Hematopoietic multipotent progenitor cell treated with erythropoietin and hydrocortisone succinate and interleukin-3 and kit ligand, for 4 days (in vitro differentiated cells): ENCODE measurements at regions not wholly inside any gene's neighbourhood (a gene's known extent, or its start where the extent isn't known, plus 50 kb on each side); places are given as distances from the start of the nearest gene placed in this dataset.

Experiments used
- DNase-seq: peaks from one replicate; pipeline ENCODE4 v3.0.0-alpha.2; 2015

DNA sequence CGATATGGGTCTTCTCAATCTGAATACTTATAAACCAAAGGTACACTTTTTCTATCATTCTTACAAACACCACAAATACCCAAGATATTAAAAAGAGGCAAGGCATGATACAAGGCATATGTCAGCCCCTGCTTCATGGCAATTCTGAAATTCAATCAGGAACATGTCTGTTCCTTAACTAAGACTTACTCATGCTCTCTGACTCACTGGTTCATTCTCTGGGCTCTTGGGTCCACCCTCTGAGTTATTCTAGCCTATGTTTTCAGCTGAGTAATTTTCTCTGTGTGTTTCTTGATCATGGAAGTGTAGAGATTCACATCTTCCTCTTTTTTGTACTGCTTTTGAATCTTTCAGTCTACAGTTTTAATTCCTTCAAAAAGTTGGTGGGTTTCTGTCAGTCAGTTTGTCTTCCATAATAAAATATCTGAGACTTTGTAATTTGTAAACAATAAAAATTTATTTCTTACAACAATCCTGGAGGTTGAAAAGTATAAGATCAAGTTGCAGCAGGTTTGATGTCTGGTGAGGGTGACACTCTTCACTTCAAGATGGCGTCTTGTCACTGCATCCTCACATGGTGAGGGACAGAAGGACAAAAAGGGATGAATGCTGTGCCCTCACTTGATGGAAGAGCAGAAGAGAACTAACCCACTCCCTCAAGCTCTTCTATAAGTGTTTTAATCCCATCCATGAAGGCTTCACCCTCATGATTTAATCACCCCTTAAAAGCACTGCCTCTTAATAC, 211.7 kb downstream of the FAM76B start:
- no peak for DNase-seq

DNA sequence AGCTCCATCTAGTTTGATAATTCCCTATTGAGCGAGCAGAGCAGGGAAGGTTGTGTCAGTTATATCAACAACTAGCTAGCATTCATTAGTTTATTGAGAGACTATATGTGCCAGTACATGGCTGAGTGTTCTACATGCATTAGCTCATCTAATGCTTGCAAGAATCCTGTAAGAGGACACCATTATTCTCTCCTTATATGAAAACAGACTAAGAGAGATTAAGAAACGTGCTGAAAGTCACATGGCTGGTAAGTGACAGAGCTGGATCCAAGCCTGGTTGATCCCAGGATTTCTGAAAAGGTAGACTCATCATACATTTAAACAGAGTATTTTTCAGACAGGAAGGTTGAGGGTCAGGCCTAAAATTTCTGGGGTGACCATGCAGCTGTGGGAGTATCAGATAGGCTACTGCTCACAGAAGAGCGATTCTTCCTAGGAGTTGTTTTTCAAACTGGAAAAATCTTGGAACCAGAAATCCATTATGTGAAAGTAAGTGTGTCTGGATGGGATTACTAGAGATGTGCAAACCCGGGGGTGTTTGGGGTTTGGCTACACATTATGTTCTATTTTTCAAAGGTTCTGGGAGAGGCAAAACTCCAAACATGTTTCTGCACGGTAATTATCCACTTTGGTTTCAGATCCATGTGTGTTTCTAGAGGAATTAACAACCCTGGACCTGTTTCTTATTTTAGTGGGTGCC, 213.3 kb downstream of the FAM76B start:
- DNase-seq: no peak

DNA sequence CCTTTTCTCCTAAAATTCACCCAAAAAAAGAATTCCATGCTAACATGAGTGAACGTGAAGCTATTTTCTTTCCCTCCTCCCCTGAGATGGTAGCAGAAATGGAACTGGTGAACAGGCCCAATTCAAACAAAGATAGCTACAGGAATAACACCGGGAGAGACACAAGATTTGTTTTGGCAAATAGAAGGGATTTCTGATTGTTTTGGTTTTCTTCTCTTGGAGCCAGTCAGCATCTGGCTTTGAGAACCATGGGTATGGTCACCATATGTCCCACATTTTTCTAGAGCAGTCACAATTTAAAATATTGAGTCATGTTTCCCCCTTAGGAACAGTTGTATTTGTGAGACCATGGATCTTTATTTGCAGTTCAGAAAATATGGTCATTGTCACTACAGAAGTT, 214.1 kb downstream of the FAM76B start:
- no peak for DNase-seq

DNA sequence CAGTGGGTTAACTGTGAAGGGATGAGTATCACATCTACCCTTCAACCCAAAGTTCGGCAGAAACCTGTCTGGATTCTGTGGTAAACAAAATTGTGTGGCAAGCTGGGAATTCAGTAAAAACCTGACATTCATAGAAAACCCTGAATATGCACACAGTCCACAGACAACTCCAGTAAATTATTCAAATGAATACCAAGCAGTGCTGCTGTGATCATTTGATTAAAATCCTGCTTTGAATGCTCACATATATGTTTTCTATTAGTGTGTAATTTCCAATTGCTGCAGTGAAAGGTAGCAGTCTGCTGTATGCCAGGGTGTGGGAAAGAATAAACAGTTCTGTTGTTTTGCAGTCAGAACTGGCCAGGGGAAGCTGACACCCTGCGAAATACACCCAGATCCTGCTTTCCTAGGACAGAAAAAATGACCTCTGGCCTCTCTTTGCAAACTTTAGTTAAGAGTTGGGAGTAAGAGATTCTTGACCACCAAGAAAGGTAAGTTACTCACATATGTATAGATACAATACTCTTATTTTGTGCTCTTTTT, 217.8 kb downstream of the FAM76B start:
- no peak for DNase-seq

DNA sequence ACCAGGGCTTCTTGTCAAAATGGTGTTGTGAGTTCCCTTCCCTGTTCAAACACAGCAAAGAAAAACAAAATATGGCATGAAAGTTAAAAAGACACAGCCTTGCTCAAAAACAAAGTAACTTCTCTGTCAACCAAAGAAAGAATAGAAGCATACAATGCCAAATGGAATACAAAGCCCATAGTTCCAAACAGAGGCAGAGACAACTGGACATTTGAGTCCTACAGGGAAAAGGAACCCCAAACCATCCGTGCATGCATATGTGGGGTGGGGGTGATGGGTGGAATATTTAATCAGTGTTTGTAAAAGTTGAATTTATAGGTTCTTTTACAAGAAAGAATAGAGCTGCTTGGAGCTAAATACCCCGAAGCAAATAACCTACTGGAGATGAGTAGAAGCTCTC, 218.7 kb downstream of the FAM76B start:
- no peak for DNase-seq

DNA sequence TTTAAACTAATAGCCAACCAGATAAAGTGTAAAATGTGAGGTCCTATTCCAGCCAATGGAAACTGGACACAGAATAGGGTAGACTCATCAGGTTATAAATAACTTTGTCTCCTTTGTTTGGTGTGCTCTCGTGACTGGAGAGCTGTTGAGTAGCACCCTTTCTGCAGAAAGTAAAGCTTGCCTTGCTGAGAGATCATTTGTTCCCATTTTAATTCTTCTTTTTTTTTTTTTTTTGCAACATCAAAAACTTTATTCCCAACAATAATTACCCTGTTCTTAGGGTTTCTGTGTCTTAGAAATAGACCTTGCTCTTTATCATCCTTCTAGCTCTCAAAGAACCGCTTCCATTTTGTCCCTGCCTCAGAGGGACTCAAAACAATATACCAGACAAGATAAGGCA, 220.4 kb downstream of the FAM76B start:
- DNase-seq: no peak

DNA sequence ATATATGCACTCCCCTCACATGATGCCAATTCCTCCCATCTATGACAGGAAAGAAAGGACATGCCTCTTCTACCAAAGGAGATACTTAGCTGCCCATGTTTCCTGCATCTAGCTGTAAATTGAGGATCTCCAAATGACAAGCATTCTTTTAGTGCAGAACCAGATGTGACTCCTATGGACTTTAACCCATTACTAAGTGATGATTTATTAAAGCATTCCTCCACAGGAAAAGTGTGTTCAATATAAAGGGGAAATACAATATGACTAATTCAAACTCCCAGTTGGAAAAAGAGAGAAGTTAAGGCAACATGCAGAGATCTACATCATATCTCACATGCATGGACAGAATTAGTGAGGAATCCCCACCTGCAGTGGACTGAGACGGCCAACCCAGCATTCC, 221.3 kb downstream of the FAM76B start:
- no peak for DNase-seq

DNA sequence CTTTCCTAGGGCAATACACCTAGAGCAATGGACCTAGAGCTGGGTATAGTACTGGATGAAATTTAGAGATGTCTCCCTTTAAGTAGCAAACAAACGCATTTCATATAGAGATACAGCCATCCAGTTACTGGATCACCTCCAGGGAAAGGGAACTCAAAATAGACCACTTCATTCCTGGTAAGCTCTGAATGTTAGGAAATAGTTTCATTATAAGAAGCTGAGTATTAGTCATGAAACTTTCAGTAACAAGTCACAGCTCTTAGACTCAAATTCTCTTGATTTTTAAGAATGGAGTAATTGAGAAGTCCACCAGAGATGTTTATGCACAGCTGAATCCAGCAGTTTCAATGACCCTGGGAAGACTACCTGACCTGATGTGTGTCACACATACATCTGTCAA, 221.9 kb downstream of the FAM76B start:
- no peak for DNase-seq

DNA sequence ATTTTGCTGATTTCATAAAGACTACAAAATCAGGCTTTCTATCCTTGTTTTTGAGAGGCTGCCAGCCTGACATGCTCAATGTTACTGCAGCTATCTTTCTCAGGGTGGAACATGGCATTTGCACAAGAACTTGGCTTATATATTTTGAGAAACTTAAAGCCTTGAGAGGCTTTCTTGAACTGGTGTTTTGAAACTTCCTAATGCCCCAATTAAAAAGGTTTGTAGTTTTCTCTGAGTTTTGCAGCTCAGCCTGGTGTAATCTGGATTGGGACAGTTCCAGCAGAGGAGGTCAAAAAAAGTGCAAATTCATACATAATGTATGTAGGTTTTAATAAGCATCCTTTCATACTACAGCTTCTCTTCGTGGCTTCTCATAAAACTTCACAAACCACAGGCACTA, 223.4 kb downstream of the FAM76B start:
- DNase-seq: no peak

DNA sequence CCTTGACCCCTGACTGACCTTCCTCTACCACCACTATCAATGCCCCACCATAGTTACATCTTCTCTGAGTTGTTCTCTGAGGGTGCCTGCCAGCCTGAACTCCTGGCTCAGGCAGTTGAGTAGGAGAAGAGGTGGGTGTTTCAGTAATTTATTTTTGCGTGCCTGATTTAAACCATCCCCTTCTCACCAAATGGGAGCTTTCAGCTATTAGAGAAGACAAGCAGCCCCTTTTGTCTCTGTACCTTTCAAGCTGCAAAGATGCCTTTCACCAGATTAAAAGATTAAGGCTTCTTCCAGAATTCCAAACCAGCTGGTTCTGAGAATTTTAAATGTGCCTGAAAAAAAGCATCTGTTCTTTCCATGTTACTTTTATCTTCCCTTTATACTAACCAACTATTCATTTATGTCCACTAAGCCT, 223.8 kb downstream of the FAM76B start:
- DNase-seq: no peak

DNA sequence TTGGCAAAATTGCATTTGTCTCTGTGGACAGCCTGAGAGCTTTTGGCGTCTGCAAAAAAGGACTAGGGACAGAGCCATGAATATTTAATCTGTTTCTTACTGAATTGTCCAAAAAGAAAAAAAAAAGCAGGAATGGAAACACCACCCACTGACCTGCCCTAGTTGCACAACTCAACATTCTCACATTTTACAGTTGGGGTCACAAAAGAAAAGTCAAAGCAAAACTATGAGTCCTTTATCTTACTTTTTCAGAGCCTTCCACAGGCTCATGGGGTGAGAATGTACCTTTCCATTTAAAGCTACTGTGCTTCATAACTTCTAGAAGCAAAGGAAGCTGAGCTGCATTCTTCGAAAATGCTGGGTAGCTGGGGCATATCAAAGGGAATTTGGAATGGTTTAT, 225.7 kb downstream of the FAM76B start:
- no peak for DNase-seq

DNA sequence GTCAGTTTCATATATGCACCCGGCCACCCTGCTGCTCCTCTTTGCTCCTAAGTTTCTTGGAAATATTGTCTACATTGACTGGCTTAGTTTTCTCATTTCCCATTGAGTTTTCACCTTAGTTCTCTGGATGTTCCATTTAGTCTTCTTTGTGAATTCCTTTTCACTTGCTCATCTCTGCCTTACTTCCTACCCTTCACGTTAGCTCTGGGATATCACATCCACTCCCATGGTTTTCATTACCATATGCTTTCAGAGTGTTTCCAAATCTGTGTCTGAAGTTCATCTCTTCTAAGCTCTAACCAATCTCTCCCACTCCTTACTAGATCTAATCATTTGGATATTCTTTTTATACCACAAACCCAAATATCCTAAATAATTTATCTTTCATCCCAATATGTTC, 226.4 kb downstream of the FAM76B start:
- no peak for DNase-seq

DNA sequence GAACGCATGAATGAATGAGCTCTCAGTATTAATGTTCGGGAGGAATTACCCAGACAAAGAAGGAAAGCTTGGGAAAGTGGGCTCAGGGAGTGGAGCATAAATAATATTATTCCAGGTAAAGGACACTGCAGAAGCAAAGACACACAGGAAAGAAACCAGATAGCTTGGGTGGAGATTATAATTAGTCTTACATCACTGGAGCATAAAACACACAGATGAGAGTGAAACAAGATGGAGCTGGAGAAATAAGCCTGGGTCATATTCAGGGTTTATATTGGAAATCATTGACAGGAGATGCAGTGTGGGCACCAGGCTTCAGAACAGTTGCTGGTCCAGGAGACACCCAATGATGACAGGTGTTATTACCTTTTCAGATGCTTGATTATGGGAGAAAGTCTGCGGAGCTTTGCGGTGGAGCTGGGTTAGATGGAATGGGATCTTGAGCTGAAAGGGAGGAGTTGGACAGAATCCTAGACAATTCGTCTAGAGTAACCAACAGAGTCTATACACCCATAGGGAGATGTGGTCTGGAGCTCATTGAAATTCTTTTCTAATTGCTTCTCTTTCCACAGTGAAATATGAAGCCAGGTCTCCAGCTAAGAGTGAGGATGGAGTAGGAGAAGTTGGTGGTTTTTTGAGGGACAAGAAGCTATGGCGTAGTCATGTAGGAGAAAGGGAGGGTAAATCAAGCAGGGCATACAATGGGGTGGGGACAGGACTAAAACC, 227.2 kb downstream of the FAM76B start:
- DNase-seq: no peak

DNA sequence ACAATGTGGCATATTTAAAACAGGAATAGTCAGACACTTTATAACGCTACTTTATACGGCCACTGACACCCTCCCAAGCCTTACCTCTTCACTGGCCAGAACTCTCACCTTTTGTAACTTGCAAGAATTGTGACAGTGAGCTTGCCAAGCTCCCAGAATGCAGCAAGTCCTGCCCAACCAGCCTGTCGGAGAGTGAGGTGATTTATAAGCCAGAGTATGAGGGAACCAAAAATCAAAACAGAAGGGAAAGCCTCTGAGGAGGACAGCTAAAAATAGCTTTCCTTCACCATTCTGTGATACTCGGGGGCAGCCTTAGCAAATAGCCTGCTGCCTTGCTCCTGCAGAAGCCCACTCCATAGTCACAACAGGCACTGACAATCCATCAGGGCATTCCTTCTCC, 229.7 kb downstream of the FAM76B start:
- DNase-seq: no peak

DNA sequence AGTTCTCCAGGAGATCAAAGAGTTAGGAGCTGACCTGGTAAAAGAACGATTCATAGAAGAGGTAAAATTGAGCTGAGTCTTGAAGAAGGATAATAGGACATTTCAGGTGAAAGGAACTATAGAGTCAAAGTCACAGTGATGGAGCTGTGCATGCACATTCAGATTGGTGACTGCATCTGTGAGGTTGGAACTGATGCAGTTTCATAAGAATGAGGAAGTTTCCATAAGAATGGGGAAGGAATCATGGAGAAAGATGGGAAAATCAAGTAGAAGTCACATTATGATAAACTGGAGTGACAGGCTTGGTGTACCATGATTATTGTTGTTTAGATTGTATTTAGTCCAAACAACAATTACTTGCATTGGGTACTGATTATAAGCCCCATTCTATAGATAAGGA, 232.2 kb downstream of the FAM76B start:
- DNase-seq: no peak

DNA sequence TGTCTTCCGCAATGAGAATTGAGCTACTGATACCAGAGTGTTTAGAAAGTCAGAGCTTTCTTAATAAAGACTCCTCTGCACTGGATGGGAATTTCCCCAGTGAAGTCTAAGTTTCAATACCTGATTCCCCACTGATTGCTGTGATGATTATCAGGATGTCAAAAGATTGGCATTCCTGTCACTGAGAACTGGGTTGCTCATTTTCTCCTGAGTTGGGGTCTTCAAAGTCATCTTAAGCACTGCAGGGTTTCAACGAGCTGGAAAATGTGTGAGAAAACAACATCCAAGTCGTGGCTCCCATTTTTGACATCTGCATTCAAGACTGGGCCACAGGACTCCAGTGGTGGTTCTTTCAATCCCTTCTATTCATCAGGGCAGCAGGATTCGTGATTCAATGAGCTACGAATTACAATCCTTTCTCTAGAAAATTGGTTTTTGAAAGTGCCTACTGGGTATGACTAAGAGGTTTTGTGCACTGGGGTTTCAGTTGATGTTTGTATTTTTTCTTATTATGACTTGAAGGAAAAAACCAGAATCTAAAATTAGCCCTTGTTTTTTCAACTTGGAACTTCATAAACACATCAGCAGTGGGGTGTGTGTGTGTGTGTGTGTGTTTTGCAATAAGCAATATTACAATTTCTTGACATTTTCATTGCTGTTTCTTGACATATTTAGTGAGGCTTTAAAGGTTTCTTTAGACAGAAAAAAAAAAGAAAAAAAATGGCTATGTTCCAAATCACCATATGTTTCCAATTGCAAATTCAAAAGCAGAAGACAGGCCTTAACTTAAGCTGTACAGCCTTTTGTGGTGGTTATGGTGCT, 233.0 kb downstream of the FAM76B start:
- DNase-seq: no peak

DNA sequence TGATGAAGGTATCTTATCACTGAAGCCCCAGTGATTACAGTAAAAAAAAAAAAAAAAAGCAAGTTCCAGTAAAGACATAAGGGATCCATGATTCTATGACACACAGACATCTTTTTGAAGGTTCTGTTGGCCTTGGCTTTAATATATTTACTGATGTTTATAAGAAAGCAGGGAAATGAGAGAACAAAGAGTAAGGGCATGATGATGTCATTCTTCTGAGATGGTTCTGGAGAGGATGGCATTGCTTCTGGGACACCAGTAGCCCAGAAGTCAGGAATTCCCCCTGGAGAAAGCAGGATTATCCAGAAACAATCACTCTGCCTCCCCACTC, 233.6 kb downstream of the FAM76B start:
- DNase-seq: no peak

DNA sequence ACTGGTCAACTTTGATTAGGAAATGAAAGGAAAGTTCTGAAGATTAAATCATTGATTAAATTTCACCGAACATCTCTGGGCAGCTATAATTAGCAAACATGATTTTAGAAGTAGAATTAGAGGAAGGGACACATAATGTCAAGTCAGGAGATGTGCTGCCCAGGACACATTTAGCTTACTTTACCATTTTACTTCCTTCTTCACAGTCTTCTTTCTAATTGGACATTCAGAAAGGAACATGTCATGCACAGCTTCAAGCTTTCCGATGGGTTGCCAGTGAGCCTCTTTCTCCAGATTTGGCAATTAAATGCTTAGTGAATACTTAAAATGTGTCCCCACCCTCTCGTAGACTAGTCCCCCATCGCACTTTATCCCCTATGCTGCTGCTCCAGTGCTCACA, 234.7 kb downstream of the FAM76B start:
- no peak for DNase-seq

DNA sequence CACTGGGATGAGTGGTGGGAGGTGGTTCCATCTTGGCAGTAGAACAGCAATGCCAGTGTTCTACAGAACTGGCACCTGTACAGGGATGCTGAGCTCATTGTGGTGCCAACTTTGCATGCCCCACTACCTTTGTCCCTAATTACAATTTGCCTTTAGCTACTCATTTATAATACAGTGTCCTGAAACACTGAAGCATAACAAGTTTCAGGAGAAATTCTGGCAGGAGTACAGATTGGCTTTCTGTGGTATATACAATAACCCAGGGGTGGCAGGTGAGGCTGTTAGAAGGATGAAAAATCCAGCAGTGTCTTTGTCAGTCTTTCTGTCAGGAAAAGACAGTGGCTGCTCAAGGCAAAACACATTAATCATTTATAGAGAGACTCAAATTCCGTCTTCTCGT, 240.3 kb downstream of the FAM76B start:
- no peak for DNase-seq

DNA sequence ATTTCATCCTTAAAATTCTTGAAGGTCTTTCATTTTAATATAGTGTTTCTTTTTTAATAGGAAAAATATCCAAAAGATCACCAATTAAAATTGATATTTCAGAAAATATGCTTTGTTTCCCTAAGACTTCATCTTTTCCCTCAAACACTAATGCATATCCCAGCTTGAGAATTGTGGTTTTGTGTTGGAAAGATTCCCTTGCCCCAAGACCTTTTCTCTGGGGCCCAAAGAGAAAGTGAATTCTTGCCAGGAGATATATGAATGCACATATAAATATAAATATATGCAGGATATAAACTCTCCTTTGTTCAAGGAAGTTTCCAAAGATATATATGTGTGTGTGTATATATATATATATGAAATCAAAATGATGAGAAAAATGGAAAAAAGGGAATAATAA, 241.2 kb downstream of the FAM76B start:
- DNase-seq: no peak

DNA sequence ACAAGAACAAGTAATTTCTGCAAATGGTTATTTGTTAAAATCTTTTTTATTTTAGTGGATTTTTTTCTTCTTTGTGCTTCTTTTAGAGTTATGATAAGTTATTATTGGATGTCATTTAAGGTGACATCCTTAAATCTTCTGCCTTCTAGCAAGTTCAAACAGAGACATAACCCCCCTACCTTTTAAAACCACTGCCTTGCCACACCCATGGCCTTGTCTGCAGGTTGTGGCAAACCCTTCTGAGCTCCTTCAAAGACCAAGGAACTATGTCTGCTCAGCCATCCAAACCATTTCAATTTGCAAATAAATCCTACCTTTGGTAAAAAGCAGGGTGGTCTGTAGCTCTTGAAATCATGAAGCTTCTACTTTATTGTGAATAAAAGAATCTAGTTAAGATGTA, 241.6 kb downstream of the FAM76B start:
- no peak for DNase-seq

DNA sequence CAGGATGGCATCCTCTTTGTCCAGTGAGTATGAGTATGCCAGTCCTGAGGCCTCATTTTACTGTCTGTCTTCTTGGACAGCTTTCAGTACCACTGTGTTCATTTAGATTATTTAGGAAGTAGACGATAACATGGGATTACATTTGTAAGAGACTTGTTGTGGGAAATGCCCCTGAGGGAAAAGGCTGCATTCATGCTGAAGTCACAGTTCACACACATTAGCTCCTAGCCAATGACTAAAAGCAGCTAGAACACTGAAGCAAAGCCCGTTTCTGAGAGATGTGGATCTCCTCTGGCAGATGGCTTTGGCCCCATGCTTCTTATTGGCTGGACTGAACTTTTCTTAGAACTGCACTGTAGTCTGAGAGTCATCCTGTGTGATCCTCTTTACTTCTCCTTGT, 242.4 kb downstream of the FAM76B start:
- DNase-seq: no peak
